Osteoblast (primary cell): ENCODE measurements at regions not wholly inside any gene's neighbourhood (a gene's known extent, or its start where the extent isn't known, plus 50 kb on each side); places are given as distances from the start of the nearest gene placed in this dataset.

ENCODE experiments used
- DNase-seq: peaks from one replicate; pipeline ENCODE4 v3.0.0; 2011; ENCODE audit warnings: low spot score, mixed read lengths; ENCODE audit not compliant: insufficient read length; ENCODE audit errors: missing footprints
- H2AFZ ChIP-seq: 2 replicates; pipeline ENCODE4 v1.6.0; 2011; ENCODE audit warnings: mild to moderate bottlenecking, low read length
- H3K27ac ChIP-seq: 2 replicates; pipeline ENCODE4 v1.5.1; 2011; ENCODE audit warnings: mild to moderate bottlenecking, low read depth, low read length, moderate library complexity
- H3K27me3 ChIP-seq: 2 replicates; pipeline ENCODE4 v1.6.0; 2012; ENCODE audit warnings: mild to moderate bottlenecking, control low read depth, inconsistent platforms, low read length, moderate library complexity; ENCODE audit not compliant: insufficient read depth
- H3K36me3 ChIP-seq: 2 replicates; pipeline ENCODE4 v1.5.1; 2011; ENCODE audit warnings: mild to moderate bottlenecking, low read length, control low read depth, moderate library complexity; ENCODE audit not compliant: insufficient read depth
- H3K4me1 ChIP-seq: 2 replicates; pipeline ENCODE4 v1.5.1; 2011; ENCODE audit warnings: mild to moderate bottlenecking, low read length, control low read depth, moderate library complexity; ENCODE audit not compliant: insufficient read depth
- H3K4me2 ChIP-seq: 2 replicates; pipeline ENCODE4 v1.6.0; 2011; ENCODE audit warnings: mild to moderate bottlenecking, low read length; ENCODE audit not compliant: insufficient read depth
- H3K4me3 ChIP-seq: fragments of 200-600 bp; sonication (generic); 3 replicates; pipeline ENCODE4 v1.5.1; 2012; ENCODE audit warnings: mild to moderate bottlenecking, low read length, inconsistent platforms; ENCODE audit not compliant: insufficient read depth
- H3K79me2 ChIP-seq: 2 replicates; pipeline ENCODE4 v1.6.0; 2012; ENCODE audit warnings: mild to moderate bottlenecking, low read length, control low read depth, inconsistent platforms; ENCODE audit not compliant: insufficient read depth
- H3K9me3 ChIP-seq: 2 replicates; pipeline ENCODE4 v1.5.1; 2011; ENCODE audit warnings: low read depth, low read length, control low read depth
- H4K20me1 ChIP-seq: 2 replicates; pipeline ENCODE4 v1.6.0; 2012; ENCODE audit warnings: mild to moderate bottlenecking, low read length, control low read depth; ENCODE audit not compliant: insufficient read depth
- TF ChIP-seq, protein P1 (sequence below): IDR thresholded peaks from 2 replicates; pipeline ENCODE4 v1.5.1; 2011; ENCODE audit warnings: mild to moderate bottlenecking, low read depth, low read length, moderate library complexity; ENCODE audit errors: extremely low read depth

GRCh38 chr5:75992753-75993152 lies 90.4 kb upstream of the SV2C start:
- H3K27ac ChIP-seq = no peak overlapping the region
- no peak overlapping the region for H3K4me2 ChIP-seq
- TF ChIP-seq, protein P1, sequence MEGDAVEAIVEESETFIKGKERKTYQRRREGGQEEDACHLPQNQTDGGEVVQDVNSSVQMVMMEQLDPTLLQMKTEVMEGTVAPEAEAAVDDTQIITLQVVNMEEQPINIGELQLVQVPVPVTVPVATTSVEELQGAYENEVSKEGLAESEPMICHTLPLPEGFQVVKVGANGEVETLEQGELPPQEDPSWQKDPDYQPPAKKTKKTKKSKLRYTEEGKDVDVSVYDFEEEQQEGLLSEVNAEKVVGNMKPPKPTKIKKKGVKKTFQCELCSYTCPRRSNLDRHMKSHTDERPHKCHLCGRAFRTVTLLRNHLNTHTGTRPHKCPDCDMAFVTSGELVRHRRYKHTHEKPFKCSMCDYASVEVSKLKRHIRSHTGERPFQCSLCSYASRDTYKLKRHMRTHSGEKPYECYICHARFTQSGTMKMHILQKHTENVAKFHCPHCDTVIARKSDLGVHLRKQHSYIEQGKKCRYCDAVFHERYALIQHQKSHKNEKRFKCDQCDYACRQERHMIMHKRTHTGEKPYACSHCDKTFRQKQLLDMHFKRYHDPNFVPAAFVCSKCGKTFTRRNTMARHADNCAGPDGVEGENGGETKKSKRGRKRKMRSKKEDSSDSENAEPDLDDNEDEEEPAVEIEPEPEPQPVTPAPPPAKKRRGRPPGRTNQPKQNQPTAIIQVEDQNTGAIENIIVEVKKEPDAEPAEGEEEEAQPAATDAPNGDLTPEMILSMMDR = no peak
- no peak overlapping the region for H3K4me3 ChIP-seq
- no peak for DNase-seq
- no peaks in the 10 kb centered on the region for H3K4me1 ChIP-seq
- H2AFZ ChIP-seq = no peak overlapping the region
- H3K27me3 ChIP-seq = no peaks in the 10 kb centered on the region
- no peaks in the 10 kb centered on the region for H3K36me3 ChIP-seq
- H3K9me3 ChIP-seq = no peaks in the 10 kb centered on the region
- H4K20me1 ChIP-seq = no peaks in the 10 kb centered on the region
- H3K79me2 ChIP-seq = no peaks in the 10 kb centered on the region

DNA sequence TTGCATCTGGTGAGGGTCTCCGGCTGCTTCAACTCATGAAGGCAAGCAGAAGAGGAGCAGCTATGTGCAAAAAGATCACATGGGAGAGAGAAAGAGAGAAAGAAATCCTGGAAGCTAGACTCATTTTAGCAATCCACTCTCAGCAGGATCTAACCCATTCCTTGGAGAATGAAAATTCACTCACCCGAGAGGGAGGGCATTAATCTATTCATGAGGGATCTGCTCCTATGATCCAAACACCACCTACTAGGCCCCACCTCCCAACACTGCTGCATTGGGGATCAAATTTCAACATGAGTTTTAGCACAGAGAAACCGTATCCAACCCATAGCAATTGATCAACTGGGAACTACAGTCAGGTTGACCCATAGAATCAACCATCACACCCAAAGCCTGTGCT lies 98.1 kb upstream of the SV2C start:
- Histone ChIP-seq H3K36me3 (no peaks in the 10 kb centered on the region), H3K9me3 (no peaks in the 10 kb centered on the region), H2AFZ (no peak overlapping the region), H3K4me3 (no peak overlapping the region), H4K20me1 (no peaks in the 10 kb centered on the region), H3K4me1 (no peaks in the 10 kb centered on the region), H3K79me2 (no peaks in the 10 kb centered on the region), H3K27ac (no peak overlapping the region), H3K4me2 (no peak overlapping the region), H3K27me3 (no peaks in the 10 kb centered on the region)
- DNase-seq = no peak
- TF ChIP-seq, protein P1 = no peak

GRCh38 chr5:75975496-75975895 lies 107.7 kb upstream of the SV2C start:
- Histone ChIP-seq H3K27me3 (no peaks in the 10 kb centered on the region), H3K9me3 (no peaks in the 10 kb centered on the region), H3K36me3 (no peaks in the 10 kb centered on the region), H3K4me3 (no peak overlapping the region), H3K4me1 (no peaks in the 10 kb centered on the region), H3K27ac (no peak overlapping the region), H4K20me1 (no peaks in the 10 kb centered on the region), H3K79me2 (no peaks in the 10 kb centered on the region), H3K4me2 (no peak overlapping the region), H2AFZ (no peak overlapping the region)
- TF ChIP-seq, protein P1 = no peak
- DNase-seq = no peak

DNA sequence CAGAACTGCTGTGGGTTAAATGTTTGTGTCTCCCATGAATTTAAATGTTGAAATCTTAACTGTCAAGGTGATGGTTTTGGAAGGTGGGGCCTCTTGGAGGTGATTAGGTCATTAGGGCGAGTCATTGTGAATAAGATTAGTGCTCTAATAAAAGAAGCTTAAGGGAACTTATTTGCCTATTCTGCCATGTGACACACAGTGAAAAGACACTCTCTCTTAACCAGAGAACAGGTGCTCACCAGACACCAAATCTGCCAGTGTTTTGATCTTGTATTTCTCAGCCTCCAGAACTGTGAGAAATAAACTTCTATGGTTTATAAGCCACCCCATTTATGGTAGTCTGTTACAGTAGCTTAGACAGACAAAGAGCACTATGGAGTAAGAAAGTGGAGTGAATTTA lies 117.9 kb upstream of the SV2C start:
- H3K4me1 ChIP-seq = no peaks in the 10 kb centered on the region

More for the DNA sequence above, 117.9 kb upstream of the SV2C start:
- Histone ChIP-seq H3K4me2 (no peak overlapping the region), H3K9me3 (no peaks in the 10 kb centered on the region), H3K36me3 (no peaks in the 10 kb centered on the region), H2AFZ (no peak overlapping the region), H3K79me2 (no peaks in the 10 kb centered on the region), H3K27me3 (no peaks in the 10 kb centered on the region), H3K27ac (no peak overlapping the region), H4K20me1 (no peaks in the 10 kb centered on the region), H3K4me3 (no peak overlapping the region)
- TF ChIP-seq, protein P1 = no peak
- no peak for DNase-seq
